ENCODE measurements at regions not wholly inside any gene's neighbourhood (a gene's known extent, or its start where the extent isn't known, plus 50 kb on each side); places are given as distances from the start of the nearest gene placed in this dataset.

DNA sequence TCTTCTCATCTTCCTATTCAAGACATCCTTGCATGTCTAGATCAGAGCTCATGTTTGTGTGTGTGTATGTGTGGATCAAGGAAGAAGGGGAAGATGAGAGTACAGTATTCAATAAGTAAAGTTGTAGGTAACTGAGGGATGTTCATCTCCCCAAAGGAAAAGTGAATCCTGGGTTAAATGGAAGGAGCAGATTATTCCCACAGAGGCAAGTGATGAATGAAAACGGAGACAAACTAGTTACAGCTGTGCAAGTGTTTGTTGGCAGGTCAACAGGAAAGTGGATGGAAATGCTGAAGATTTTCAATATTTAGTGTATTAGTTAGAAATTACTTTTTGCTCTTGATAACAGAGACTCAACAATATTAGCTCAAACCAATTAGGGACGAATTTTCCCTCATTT, 84.2 kb upstream of the PDZRN3 start:
- H3K79me2 ChIP-seq (ENCODE audit: control insufficient read depth, insufficient read depth, low read length): no peaks in the 10 kb centered on the region
- TF ChIP-seq EZH2 (IDR thresholded peaks at IDR 0.05; ENCODE audit: low read length): no peak
- TF ChIP-seq, protein P1, sequence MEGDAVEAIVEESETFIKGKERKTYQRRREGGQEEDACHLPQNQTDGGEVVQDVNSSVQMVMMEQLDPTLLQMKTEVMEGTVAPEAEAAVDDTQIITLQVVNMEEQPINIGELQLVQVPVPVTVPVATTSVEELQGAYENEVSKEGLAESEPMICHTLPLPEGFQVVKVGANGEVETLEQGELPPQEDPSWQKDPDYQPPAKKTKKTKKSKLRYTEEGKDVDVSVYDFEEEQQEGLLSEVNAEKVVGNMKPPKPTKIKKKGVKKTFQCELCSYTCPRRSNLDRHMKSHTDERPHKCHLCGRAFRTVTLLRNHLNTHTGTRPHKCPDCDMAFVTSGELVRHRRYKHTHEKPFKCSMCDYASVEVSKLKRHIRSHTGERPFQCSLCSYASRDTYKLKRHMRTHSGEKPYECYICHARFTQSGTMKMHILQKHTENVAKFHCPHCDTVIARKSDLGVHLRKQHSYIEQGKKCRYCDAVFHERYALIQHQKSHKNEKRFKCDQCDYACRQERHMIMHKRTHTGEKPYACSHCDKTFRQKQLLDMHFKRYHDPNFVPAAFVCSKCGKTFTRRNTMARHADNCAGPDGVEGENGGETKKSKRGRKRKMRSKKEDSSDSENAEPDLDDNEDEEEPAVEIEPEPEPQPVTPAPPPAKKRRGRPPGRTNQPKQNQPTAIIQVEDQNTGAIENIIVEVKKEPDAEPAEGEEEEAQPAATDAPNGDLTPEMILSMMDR (optimal IDR thresholded peaks at IDR 0.05 in 1 of 3, IDR thresholded peaks at IDR 0.05 in 1 of 3, conservative IDR thresholded peaks at IDR 0.05 in 1 of 3; ENCODE audit: extremely low read depth in 1 of 3, insufficient read depth in 2 of 3, low read length in 3 of 3): no peak
- no peak overlapping the region for H3K4me2 ChIP-seq (ENCODE audit: control insufficient read depth, extremely low read depth, insufficient read depth, low read depth, low read length)
- H3K9me1 ChIP-seq (ENCODE audit: control insufficient read depth, extremely low read depth, insufficient read depth, low read length): no peaks in the 10 kb centered on the region
- no peaks in the 10 kb centered on the region for H4K20me1 ChIP-seq (ENCODE audit: control insufficient read depth, extremely low read depth, insufficient read depth, low read length)
- H3K27ac ChIP-seq (ENCODE audit: control insufficient read depth, insufficient read depth, low read length): no peak overlapping the region
- no peaks in the 10 kb centered on the region for H3K9me3 ChIP-seq (ENCODE audit: control insufficient read depth, low read depth, low read length)
- H3K27me3 ChIP-seq (ENCODE audit: control insufficient read depth, extremely low read depth, insufficient read depth, low read length): no peaks in the 10 kb centered on the region
- H3K4me1 ChIP-seq (ENCODE audit: control insufficient read depth, extremely low read depth, insufficient read depth, low read length): no peaks in the 10 kb centered on the region
- DNase-seq (ENCODE audit: low read depth, low spot score) (no peak), FAIRE-seq (no peak)
- no peak overlapping the region for H2AFZ ChIP-seq (ENCODE audit: control insufficient read depth, low read length)
- dilution Hi-C loops (cut with MboI; ENCODE audit: extremely low pct_ligation_motif_present, low sequenced_read_pairs): no loop called here
- H3K9ac ChIP-seq (ENCODE audit: control insufficient read depth, extremely low read depth, insufficient read depth, low read length): no peak overlapping the region
- H3K4me3 ChIP-seq (ENCODE audit: control insufficient read depth in 2 of 3, extremely low read depth in 1 of 3, insufficient read depth in 2 of 3, low read depth in 1 of 3, low read length in 3 of 3): no peak overlapping the region
- no peaks in the 10 kb centered on the region for H3K36me3 ChIP-seq (ENCODE audit: control insufficient read depth in 2 of 2, extremely low read depth in 1 of 2, insufficient read depth in 2 of 2, low read length in 2 of 2)

DNA sequence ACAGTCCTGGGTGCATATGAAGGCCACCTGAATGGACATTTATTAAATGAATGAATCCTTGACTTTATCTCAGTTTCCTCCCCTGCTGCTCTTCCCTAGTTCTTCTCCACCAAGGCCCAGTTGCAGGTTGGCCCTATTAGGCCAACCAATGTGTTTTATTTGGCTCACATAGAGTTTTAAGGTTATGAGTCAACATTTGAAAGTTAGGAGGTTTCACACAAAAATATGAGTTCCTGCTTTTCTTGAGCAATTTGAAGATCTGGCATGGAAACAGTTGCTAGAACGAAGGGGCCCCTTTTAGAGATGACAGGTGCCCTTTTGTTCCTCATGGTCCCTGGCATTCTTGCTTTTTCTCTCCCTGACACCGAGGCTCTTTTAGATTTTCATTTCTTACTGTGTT, 83.0 kb upstream of the PDZRN3 start:
- no peaks in the 10 kb centered on the region for H3K36me3 ChIP-seq (ENCODE audit: control insufficient read depth in 2 of 2, extremely low read depth in 1 of 2, insufficient read depth in 2 of 2, low read length in 2 of 2)
- dilution Hi-C loops (cut with MboI; ENCODE audit: extremely low pct_ligation_motif_present, low sequenced_read_pairs): no loop called here
- H3K9me3 ChIP-seq (ENCODE audit: control insufficient read depth, low read depth, low read length): no peaks in the 10 kb centered on the region
- FAIRE-seq: no peak
- no peaks in the 10 kb centered on the region for H3K79me2 ChIP-seq (ENCODE audit: control insufficient read depth, insufficient read depth, low read length)
- no peak overlapping the region for H3K4me2 ChIP-seq (ENCODE audit: control insufficient read depth, extremely low read depth, insufficient read depth, low read depth, low read length)
- H3K27me3 ChIP-seq (ENCODE audit: control insufficient read depth, extremely low read depth, insufficient read depth, low read length): no peaks in the 10 kb centered on the region
- no peaks in the 10 kb centered on the region for H3K9me1 ChIP-seq (ENCODE audit: control insufficient read depth, extremely low read depth, insufficient read depth, low read length)
- no peak for TF ChIP-seq EZH2 (IDR thresholded peaks at IDR 0.05; ENCODE audit: low read length)
- TF ChIP-seq, protein P1 (optimal IDR thresholded peaks at IDR 0.05 in 1 of 3, IDR thresholded peaks at IDR 0.05 in 1 of 3, conservative IDR thresholded peaks at IDR 0.05 in 1 of 3; ENCODE audit: extremely low read depth in 1 of 3, insufficient read depth in 2 of 3, low read length in 3 of 3): no peak
- H3K4me1 ChIP-seq (ENCODE audit: control insufficient read depth, extremely low read depth, insufficient read depth, low read length): no peaks in the 10 kb centered on the region
- DNase-seq (ENCODE audit: low read depth, low spot score): no peak
- no peak overlapping the region for H3K9ac ChIP-seq (ENCODE audit: control insufficient read depth, extremely low read depth, insufficient read depth, low read length)
- H4K20me1 ChIP-seq (ENCODE audit: control insufficient read depth, extremely low read depth, insufficient read depth, low read length): no peaks in the 10 kb centered on the region
- no peak overlapping the region for H2AFZ ChIP-seq (ENCODE audit: control insufficient read depth, low read length)
- no peak overlapping the region for H3K27ac ChIP-seq (ENCODE audit: control insufficient read depth, insufficient read depth, low read length)
- H3K4me3 ChIP-seq (ENCODE audit: control insufficient read depth in 2 of 3, extremely low read depth in 1 of 3, insufficient read depth in 2 of 3, low read depth in 1 of 3, low read length in 3 of 3): no peak overlapping the region
